NCI-H1436 (cell line): ENCODE measurements at regions not wholly inside any gene's neighbourhood (a gene's known extent, or its start where the extent isn't known, plus 50 kb on each side); places are given as distances from the start of the nearest gene placed in this dataset.

Experiments used
- DNase-seq: peaks from one replicate; lab custom pipeline; 2025; lab: John Stamatoyannopoulos, UW

- DNase-seq: no peak
Observed at GRCh38 chr2:42954227-42954962, 162.0 kb upstream of the HAAO start.

- DNase-seq: peak; percentile 47
Observed at GRCh38 chr2:42953216-42953615, 160.8 kb upstream of the HAAO start.

GRCh38 chr2:42951263-42951938 lies 159.0 kb upstream of the HAAO start:
- DNase-seq: no peak

GRCh38 chr2:42949125-42949524 lies 156.7 kb upstream of the HAAO start:
- DNase-seq: no peak

- no peak for DNase-seq
Observed at GRCh38 chr2:42947809-42948600, 155.6 kb upstream of the HAAO start.

GRCh38 chr2:42944779-42945415 lies 152.5 kb upstream of the HAAO start:
- DNase-seq: no peak

GRCh38 chr2:42942990-42943493 lies 150.7 kb upstream of the HAAO start:
- DNase-seq: no peak

- no peak for DNase-seq
Observed at GRCh38 chr2:42942214-42942989, 150.0 kb upstream of the HAAO start.

- DNase-seq: no peak
Observed at GRCh38 chr2:42941633-42942176, 149.3 kb upstream of the HAAO start.

GRCh38 chr2:42939411-42940206 lies 147.2 kb upstream of the HAAO start:
- no peak for DNase-seq

- no peak for DNase-seq
Observed at GRCh38 chr2:42938671-42939370, 146.4 kb upstream of the HAAO start.

GRCh38 chr2:42937171-42937875 lies 144.9 kb upstream of the HAAO start:
- no peak for DNase-seq

- peak; percentile 28 for DNase-seq
Observed at GRCh38 chr2:42935692-42936671, 143.6 kb upstream of the HAAO start.

- DNase-seq: no peak
Observed at GRCh38 chr2:42934580-42935186, 142.3 kb upstream of the HAAO start.

- DNase-seq: no peak
Observed at GRCh38 chr2:42933824-42934254, 141.5 kb upstream of the HAAO start.

GRCh38 chr2:42932271-42933151 lies 140.1 kb upstream of the HAAO start:
- no peak for DNase-seq
